Skeletal muscle tissue (tissue), 3 donors: ENCODE measurements at regions not wholly inside any gene's neighbourhood (a gene's known extent, or its start where the extent isn't known, plus 50 kb on each side); places are given as distances from the start of the nearest gene placed in this dataset.
"Not testable (repeated sequence)": the region's sequence is repeated elsewhere in the genome, so short reads cannot be mapped to it uniquely, and the experiment has no call there.

Experiments
- H3K27ac ChIP-seq: one replicate; pipeline ENCODE4 v1.7.0; 2013; ENCODE audit warnings: mild to moderate bottlenecking, low read depth, low read length, inconsistent platforms
- H3K27me3 ChIP-seq, 3 donors: one replicate each; pipeline ENCODE4 v1.7.0; 2013; ENCODE audit warnings: low read length in 3 of 3; ENCODE audit not compliant: control insufficient read depth in 3 of 3, insufficient read depth in 3 of 3
- H3K36me3 ChIP-seq, 3 donors: one replicate each; pipeline ENCODE4 v1.7.0; 2013; ENCODE audit warnings: low read length in 3 of 3; ENCODE audit not compliant: control insufficient read depth in 3 of 3, insufficient read depth in 3 of 3
- H3K4me1 ChIP-seq, 3 donors: one replicate each; pipeline ENCODE4 v1.7.0; 2013; ENCODE audit warnings: low read length in 3 of 3, mild to moderate bottlenecking in 3 of 3; ENCODE audit not compliant: control insufficient read depth in 3 of 3, insufficient read depth in 3 of 3
- H3K4me3 ChIP-seq, 3 donors: one replicate each; pipeline ENCODE4 v1.7.0; 2013; ENCODE audit warnings: low read length in 3 of 3
- H3K9ac ChIP-seq, 3 donors: one replicate each; pipeline ENCODE4 v1.7.0; 2013; ENCODE audit warnings: low read length in 3 of 3, mild to moderate bottlenecking in 3 of 3, moderate library complexity in 2 of 3, low read depth in 1 of 3
- H3K9me3 ChIP-seq, 3 donors: one replicate each; pipeline ENCODE4 v1.7.0; 2013; ENCODE audit warnings: low read length in 3 of 3; ENCODE audit not compliant: control insufficient read depth in 3 of 3
- donor health status: Osteomylitis.

- Histone ChIP-seq H3K4me3 (no peak overlapping the region), H3K9ac (no peak overlapping the region), H3K4me1 (no peaks in the 10 kb centered on the region), H3K36me3 (no peaks in the 10 kb centered on the region), H3K27ac (peak overlapping the region; percentile 28), H3K9me3 (no peaks in the 10 kb centered on the region), H3K27me3 (no peaks in the 10 kb centered on the region)
Observed at GRCh38 chr21:18000981-18001686, 182.0 kb upstream of the C21orf91 start.

- H3K9me3 ChIP-seq, H3K27me3 ChIP-seq, H3K27ac ChIP-seq, H3K9ac ChIP-seq, H3K4me1 ChIP-seq, H3K36me3 ChIP-seq, H3K4me3 ChIP-seq: not testable (repeated sequence)
Observed at GRCh38 chr21:17998599-17998998, 179.4 kb upstream of the C21orf91 start.

- Histone ChIP-seq H3K9me3 (peaks cover 0 to 2% (median 0%) of the 10 kb centered on the region in 3 donors), H3K27ac (no peak overlapping the region), H3K36me3 (no peaks in the 10 kb centered on the region), H3K27me3 (no peaks in the 10 kb centered on the region), H3K4me1 (no peaks in the 10 kb centered on the region), H3K4me3 (no peak overlapping the region), H3K9ac (no peak overlapping the region)
Observed at GRCh38 chr21:17989780-17990179, 170.6 kb upstream of the C21orf91 start.

GRCh38 chr21:17988102-17988437 is 168.9 kb upstream of the C21orf91 start:
- Histone ChIP-seq H3K27me3 (no peaks in the 10 kb centered on the region), H3K4me3 (no peak overlapping the region), H3K9ac (no peak overlapping the region), H3K36me3 (no peaks in the 10 kb centered on the region), H3K4me1 (no peaks in the 10 kb centered on the region), H3K27ac (no peak overlapping the region), H3K9me3 (peaks cover 0 to 2% (median 0%) of the 10 kb centered on the region in 3 donors)

GRCh38 chr21:17987382-17988101 is 168.4 kb upstream of the C21orf91 start:
- H3K9ac ChIP-seq, result no peak overlapping the region

GRCh38 chr21:17981060-17981740 is 162.0 kb upstream of the C21orf91 start:
- no peaks in the 10 kb centered on the region for H3K9me3 ChIP-seq
- H3K27ac ChIP-seq, result no peak overlapping the region
- no peaks in the 10 kb centered on the region for H3K27me3 ChIP-seq
- H3K9ac ChIP-seq, result no peak overlapping the region
- H3K4me3 ChIP-seq, result no peak overlapping the region
- no peaks in the 10 kb centered on the region for H3K36me3 ChIP-seq
- peaks cover 0 to 2% (median 0%) of the 10 kb centered on the region in 3 donors for H3K4me1 ChIP-seq

More at GRCh38 chr21:17987382-17988101, 168.4 kb upstream of the C21orf91 start:
- Histone ChIP-seq H3K27me3 (no peaks in the 10 kb centered on the region), H3K4me1 (no peaks in the 10 kb centered on the region), H3K4me3 (no peak overlapping the region), H3K36me3 (no peaks in the 10 kb centered on the region), H3K9me3 (peaks cover 0 to 2% (median 0%) of the 10 kb centered on the region in 3 donors), H3K27ac (no peak overlapping the region)

- Histone ChIP-seq H3K36me3 (no peaks in the 10 kb centered on the region), H3K27ac (no peak overlapping the region), H3K4me1 (peaks cover 0 to 2% (median 0%) of the 10 kb centered on the region in 3 donors), H3K27me3 (no peaks in the 10 kb centered on the region), H3K9me3 (no peaks in the 10 kb centered on the region), H3K4me3 (no peak overlapping the region), H3K9ac (no peak overlapping the region)
Observed at GRCh38 chr21:17979763-17980162, 160.6 kb upstream of the C21orf91 start.

- Histone ChIP-seq H3K9ac (no peak overlapping the region), H3K4me1 (peaks cover 0 to 2% (median 0%) of the 10 kb centered on the region in 3 donors), H3K27ac (no peak overlapping the region), H3K36me3 (no peaks in the 10 kb centered on the region), H3K4me3 (no peak overlapping the region), H3K9me3 (no peaks in the 10 kb centered on the region), H3K27me3 (no peaks in the 10 kb centered on the region)
Observed at GRCh38 chr21:17978895-17979294, 159.7 kb upstream of the C21orf91 start.

- Histone ChIP-seq H3K9me3 (no peaks in the 10 kb centered on the region), H3K4me3 (no peak overlapping the region), H3K27me3 (no peaks in the 10 kb centered on the region), H3K36me3 (no peaks in the 10 kb centered on the region), H3K4me1 (peaks cover 0 to 2% (median 0%) of the 10 kb centered on the region in 3 donors), H3K9ac (no peak overlapping the region), H3K27ac (no peak overlapping the region)
Observed at GRCh38 chr21:17976691-17977090, 157.5 kb upstream of the C21orf91 start.

GRCh38 chr21:17976139-17976538 is 157.0 kb upstream of the C21orf91 start:
- H3K9ac ChIP-seq, result no peak overlapping the region
- no peaks in the 10 kb centered on the region for H3K36me3 ChIP-seq
- H3K4me1 ChIP-seq, result no peaks in the 10 kb centered on the region
- H3K9me3 ChIP-seq, result no peaks in the 10 kb centered on the region
- H3K4me3 ChIP-seq, result no peak overlapping the region
- H3K27me3 ChIP-seq, result no peaks in the 10 kb centered on the region
- no peak overlapping the region for H3K27ac ChIP-seq
